Vagina (tissue), 2 donors: ENCODE measurements at regions not wholly inside any gene's neighbourhood (a gene's known extent, or its start where the extent isn't known, plus 50 kb on each side); places are given as distances from the start of the nearest gene placed in this dataset.

Source experiments
- CTCF ChIP-seq, 3 experiments: fragments of 450-650 bp in 2 of 3; fragments of 200-600 bp in 1 of 3; sonication (generic) in 1 of 3; IDR thresholded peaks; one replicate each; pipeline ENCODE4 v1.5.1; 2017 to 2019; ENCODE audit warnings: antibody characterized with exemption in 3 of 3, mild to moderate bottlenecking in 2 of 3, moderate library complexity in 2 of 3
- POLR2A ChIP-seq, 2 donors: fragments of 450-650 bp; IDR thresholded peaks; one replicate each; pipeline ENCODE4 v1.6.1; 2017; ENCODE audit warnings: antibody characterized with exemption in 2 of 2, mild to moderate bottlenecking in 2 of 2, moderate library complexity in 2 of 2

- TF ChIP-seq CTCF (IDR thresholded peaks at IDR 0.05) (no peak), POLR2A (IDR thresholded peaks at IDR 0.05) (no peak)
These were observed 125.4 kb upstream of the CTNNA2 start for GRCh38 chr2:79387431-79387830.
